Subcutaneous abdominal adipose tissue (tissue), 5 donors: ENCODE measurements at regions not wholly inside any gene's neighbourhood (a gene's known extent, or its start where the extent isn't known, plus 50 kb on each side); places are given as distances from the start of the nearest gene placed in this dataset.
"Not testable (repeated sequence)": the region's sequence is repeated elsewhere in the genome, so short reads cannot be mapped to it uniquely, and the experiment has no call there.

Source experiments
- H3K27ac ChIP-seq: one replicate; pipeline ENCODE4 v1.7.0; 2013; ENCODE audit warnings: low read depth, mild to moderate bottlenecking, inconsistent platforms, low read length, moderate library complexity
- H3K27me3 ChIP-seq, 5 donors: one replicate each; pipeline ENCODE4 v1.7.0; 2013; ENCODE audit warnings: low read length in 5 of 5, inconsistent platforms in 1 of 5; ENCODE audit not compliant: control insufficient read depth in 5 of 5, insufficient read depth in 4 of 5
- H3K36me3 ChIP-seq, 5 donors: one replicate each; pipeline ENCODE4 v1.7.0; 2013; ENCODE audit warnings: low read length in 5 of 5; ENCODE audit not compliant: control insufficient read depth in 5 of 5, insufficient read depth in 5 of 5
- H3K4me1 ChIP-seq, 5 donors: one replicate each; pipeline ENCODE4 v1.7.0; 2013; ENCODE audit warnings: low read length in 5 of 5, mild to moderate bottlenecking in 3 of 5, moderate library complexity in 1 of 5; ENCODE audit not compliant: control insufficient read depth in 5 of 5, insufficient read depth in 5 of 5
- H3K4me3 ChIP-seq, 5 donors: one replicate each; pipeline ENCODE4 v1.7.0; 2013; ENCODE audit warnings: low read length in 5 of 5, low read depth in 1 of 5
- H3K9ac ChIP-seq, 5 donors: one replicate each; pipeline ENCODE4 v1.7.0; 2013; ENCODE audit warnings: low read length in 5 of 5, mild to moderate bottlenecking in 4 of 5, moderate library complexity in 3 of 5
- H3K9me3 ChIP-seq, 5 donors: one replicate each; pipeline ENCODE4 v1.7.0; 2013; ENCODE audit warnings: low read length in 5 of 5; ENCODE audit not compliant: control insufficient read depth in 5 of 5
- donor health status: healthy.
- donor health status: healthy.
- donor health status: healthy.
- donor health status: healthy.
- donor health status: healthy.

GRCh38 chr9:75269197-75269596 is 180.9 kb downstream of the OSTF1 start:
- no peak overlapping the region for H3K27ac ChIP-seq
- no peak overlapping the region for H3K9ac ChIP-seq

DNA sequence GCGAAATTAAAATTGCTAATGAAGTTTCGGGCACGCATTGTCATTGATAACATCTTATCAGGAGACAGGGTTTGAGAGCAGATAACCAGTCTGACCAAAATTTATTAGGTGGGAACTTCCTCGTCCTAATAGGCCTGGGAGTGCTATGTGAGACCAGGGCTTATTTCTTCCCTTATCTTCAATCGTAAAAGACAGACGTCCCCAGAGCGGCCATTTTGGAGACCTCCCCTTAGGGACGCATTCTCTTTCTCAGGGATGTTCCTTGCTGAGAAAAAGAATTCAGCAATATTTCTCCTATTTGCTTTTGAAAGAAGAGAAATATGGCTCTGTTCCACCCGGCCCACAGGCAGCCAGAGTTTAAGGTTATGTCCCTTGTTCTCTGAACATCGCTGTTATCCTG is 184.7 kb downstream of the OSTF1 start:
- H3K9me3 ChIP-seq: peaks cover 0 to 11% (median 2%) of the 10 kb centered on the region in 5 donors
- not testable (repeated sequence) for H3K9ac ChIP-seq, H3K4me1 ChIP-seq, H3K4me3 ChIP-seq, H3K27me3 ChIP-seq, H3K27ac ChIP-seq, H3K36me3 ChIP-seq

More at GRCh38 chr9:75269197-75269596, 180.9 kb downstream of the OSTF1 start:
- peaks cover 0 to 11% (median 0%) of the 10 kb centered on the region in 5 donors for H3K9me3 ChIP-seq
- no peaks in the 10 kb centered on the region for H3K4me1 ChIP-seq
- no peak overlapping the region for H3K4me3 ChIP-seq
- H3K36me3 ChIP-seq: no peaks in the 10 kb centered on the region
- H3K27me3 ChIP-seq: no peaks in the 10 kb centered on the region

GRCh38 chr9:75274781-75275180 is 186.5 kb downstream of the OSTF1 start:
- Histone ChIP-seq H3K4me3 (no peak overlapping the region), H3K27ac (no peak overlapping the region), H3K4me1 (no peaks in the 10 kb centered on the region), H3K9me3 (peaks cover 0 to 11% (median 2%) of the 10 kb centered on the region in 5 donors), H3K9ac (no peak overlapping the region), H3K36me3 (no peaks in the 10 kb centered on the region), H3K27me3 (no peaks in the 10 kb centered on the region)

- no peak overlapping the region for H3K9ac ChIP-seq
- H3K4me1 ChIP-seq: no peaks in the 10 kb centered on the region
- no peak overlapping the region for H3K4me3 ChIP-seq
- no peaks in the 10 kb centered on the region for H3K36me3 ChIP-seq
- peaks cover 0 to 5% (median 0%) of the 10 kb centered on the region in 5 donors for H3K9me3 ChIP-seq
- H3K27ac ChIP-seq: no peak overlapping the region
- no peaks in the 10 kb centered on the region for H3K27me3 ChIP-seq
These were observed 193.7 kb downstream of the OSTF1 start for GRCh38 chr9:75282047-75282446.

DNA sequence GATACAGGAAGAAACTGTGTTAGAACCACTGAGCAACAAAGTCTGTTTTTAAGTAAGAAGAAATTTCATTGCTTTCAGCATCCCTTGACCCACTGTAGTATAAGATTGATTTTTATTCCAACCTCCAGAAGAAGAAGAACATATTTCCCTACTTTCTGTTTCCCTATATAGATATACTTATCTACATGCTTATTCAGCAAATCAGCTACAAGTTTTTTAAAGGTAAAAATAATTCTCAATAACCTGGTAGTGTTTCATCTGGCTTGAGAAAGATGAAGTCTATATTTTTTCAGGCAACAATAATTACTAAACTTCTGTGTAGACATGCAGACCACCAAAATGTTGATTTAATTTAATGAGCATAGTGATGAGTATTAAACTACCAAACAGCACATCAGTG is 201.0 kb downstream of the OSTF1 start:
- Histone ChIP-seq H3K9ac (no peak overlapping the region), H3K27ac (no peak overlapping the region), H3K36me3 (no peaks in the 10 kb centered on the region), H3K27me3 (no peaks in the 10 kb centered on the region), H3K9me3 (peaks cover 0 to 4% (median 0%) of the 10 kb centered on the region in 5 donors), H3K4me3 (no peak overlapping the region), H3K4me1 (peaks cover 0 to 5% (median 0%) of the 10 kb centered on the region in 5 donors)

DNA sequence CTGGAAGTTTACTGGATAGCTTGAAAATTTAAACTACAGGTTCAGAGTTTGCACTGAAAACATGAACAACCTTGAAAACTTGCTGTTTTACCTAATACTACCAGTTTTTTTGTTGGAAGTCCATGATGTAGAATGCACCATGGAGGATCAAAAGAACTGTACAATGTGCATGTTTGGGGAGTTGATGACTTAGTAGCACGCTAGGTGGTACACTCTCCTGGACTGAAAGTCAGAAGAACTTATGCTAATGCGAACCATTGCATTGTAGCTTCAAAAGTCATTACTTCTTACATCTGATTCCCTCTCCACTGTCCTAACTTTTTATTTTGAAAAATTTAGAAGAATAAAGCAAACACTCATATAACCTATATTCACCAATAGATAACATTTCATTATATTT is 211.0 kb downstream of the OSTF1 start:
- Histone ChIP-seq H3K27ac (no peak overlapping the region), H3K9me3 (peaks cover 0 to 6% (median 0%) of the 10 kb centered on the region in 5 donors), H3K4me1 (no peaks in the 10 kb centered on the region), H3K4me3 (no peak overlapping the region), H3K36me3 (no peaks in the 10 kb centered on the region), H3K27me3 (no peaks in the 10 kb centered on the region), H3K9ac (no peak overlapping the region)

DNA sequence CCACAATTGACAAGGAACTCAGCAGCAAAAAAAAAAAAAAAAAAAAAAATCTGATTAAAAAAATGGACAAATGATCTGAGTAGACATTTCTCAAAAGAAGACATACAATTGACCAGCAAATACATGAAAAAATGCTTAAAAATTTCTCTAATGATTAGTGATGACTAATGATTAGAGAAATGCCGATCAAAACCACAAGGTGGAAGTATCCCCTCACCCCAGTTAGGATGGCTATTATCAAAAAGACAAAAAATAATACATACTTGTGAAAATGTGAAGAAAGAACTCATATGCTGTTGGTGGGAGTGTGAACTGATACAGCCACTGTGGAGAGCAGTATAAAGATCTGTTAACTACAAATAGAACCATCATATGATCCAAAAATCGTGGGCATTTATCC is 245.3 kb downstream of the OSTF1 start:
- Histone ChIP-seq H3K4me1 (no peaks in the 10 kb centered on the region), H3K9me3 (no peaks in the 10 kb centered on the region), H3K36me3 (no peaks in the 10 kb centered on the region), H3K9ac (no peak overlapping the region), H3K27ac (no peak overlapping the region), H3K27me3 (no peaks in the 10 kb centered on the region), H3K4me3 (no peak overlapping the region)

GRCh38 chr9:75358846-75359245 is 270.5 kb downstream of the OSTF1 start:
- Histone ChIP-seq H3K27me3 (no peaks in the 10 kb centered on the region), H3K36me3 (no peaks in the 10 kb centered on the region), H3K9ac (no peak overlapping the region), H3K9me3 (peaks cover 0 to 13% (median 5%) of the 10 kb centered on the region in 5 donors), H3K4me3 (no peak overlapping the region), H3K27ac (no peak overlapping the region), H3K4me1 (no peaks in the 10 kb centered on the region)

DNA sequence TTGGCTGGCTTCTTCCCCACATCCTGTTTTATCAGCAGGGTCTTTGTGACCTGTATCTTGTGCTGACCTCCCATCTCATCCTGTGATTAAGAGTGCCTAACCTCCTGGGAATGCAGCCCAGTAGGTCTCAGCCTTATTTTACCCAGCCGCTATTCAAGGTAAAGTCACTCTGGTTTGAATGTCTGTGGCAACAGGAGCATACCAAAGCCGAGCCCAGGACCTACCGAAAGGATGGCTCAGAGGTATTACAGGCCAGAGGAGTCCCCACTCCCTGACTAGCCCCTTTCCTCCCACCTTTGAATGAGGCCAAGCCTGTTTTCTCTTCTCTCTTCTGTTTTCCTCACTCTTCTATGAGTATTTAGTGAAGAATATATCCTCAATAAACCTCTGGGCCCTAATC is 271.3 kb downstream of the OSTF1 start:
- H3K4me1 ChIP-seq: no peaks in the 10 kb centered on the region
- H3K9ac ChIP-seq: no peak overlapping the region
- H3K4me3 ChIP-seq: no peak overlapping the region
- H3K27ac ChIP-seq: no peak overlapping the region
- peaks cover 0 to 13% (median 5%) of the 10 kb centered on the region in 5 donors for H3K9me3 ChIP-seq
- H3K36me3 ChIP-seq: no peaks in the 10 kb centered on the region
- no peaks in the 10 kb centered on the region for H3K27me3 ChIP-seq

DNA sequence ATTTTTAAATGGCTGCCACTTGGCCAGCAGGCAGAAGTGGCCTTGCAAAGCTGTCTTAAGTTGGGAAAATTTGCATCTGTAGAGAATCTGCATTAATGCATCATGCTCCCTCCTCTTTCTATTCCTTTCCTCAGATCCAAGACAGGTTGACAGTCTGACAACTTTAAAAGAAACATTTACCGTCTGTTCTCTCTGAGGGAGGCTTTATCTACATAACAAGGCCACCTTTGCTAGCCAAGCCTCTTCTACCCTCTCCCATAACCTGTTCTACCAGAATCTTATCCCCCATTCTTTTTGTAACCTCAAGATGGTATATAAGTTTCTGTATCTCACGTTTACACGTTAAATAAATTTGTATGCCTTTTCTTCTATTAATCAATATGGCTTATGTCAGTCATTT is 271.9 kb downstream of the OSTF1 start:
- peaks cover 0 to 13% (median 5%) of the 10 kb centered on the region in 5 donors for H3K9me3 ChIP-seq
- no peak overlapping the region for H3K27ac ChIP-seq
- no peak overlapping the region for H3K4me3 ChIP-seq
- H3K4me1 ChIP-seq: no peaks in the 10 kb centered on the region
- no peaks in the 10 kb centered on the region for H3K36me3 ChIP-seq
- no peak overlapping the region for H3K9ac ChIP-seq
- no peaks in the 10 kb centered on the region for H3K27me3 ChIP-seq

- not testable (repeated sequence) for H3K9ac ChIP-seq, H3K4me3 ChIP-seq
These were observed 274.1 kb downstream of the OSTF1 start for GRCh38 chr9:75362446-75362845.

More at GRCh38 chr9:75362446-75362845, 274.1 kb downstream of the OSTF1 start:
- not testable (repeated sequence) for H3K4me1 ChIP-seq, H3K27ac ChIP-seq, H3K27me3 ChIP-seq, H3K36me3 ChIP-seq
- H3K9me3 ChIP-seq: peaks cover 0 to 13% (median 5%) of the 10 kb centered on the region in 5 donors
